OCI-LY7 (cell line): ENCODE measurements at regions not wholly inside any gene's neighbourhood (a gene's known extent, or its start where the extent isn't known, plus 50 kb on each side); places are given as distances from the start of the nearest gene placed in this dataset.

Experiments
- BruUV-seq: library from RNA; stranded (reverse); fragments of 400-500 nt; replicated peaks from 2 replicates; lab custom pipeline; 2021; lab: Mats Ljungman, UMichigan
- CTCF ChIA-PET: fragments of 300-600 bp; sonication (Branson Sonifier 250); formaldehyde crosslinking; loops from one replicate; lab custom pipeline; 2022; ENCODE audit warnings: antibody characterized with exemption; ENCODE audit not compliant: unreplicated experiment; lab: Charles Lee
- POLR2A ChIA-PET: fragments of 300-600 bp; sonication (Branson Sonifier 250); formaldehyde crosslinking; loops from one replicate; lab custom pipeline; 2022; ENCODE audit warnings: antibody characterized with exemption; lab: Charles Lee
- DNase-seq: peaks from one replicate; pipeline ENCODE4 v3.0.0-alpha.2; 2015; ENCODE audit warnings: low spot score
- H2AFZ ChIP-seq: fragments of 200-600 bp; sonication (generic), shearing (Covaris generic); 2 replicates; pipeline ENCODE4 v1.6.1; 2014; ENCODE audit warnings: mild to moderate bottlenecking, antibody characterized with exemption, low read length, moderate library complexity
- H3K27ac ChIP-seq: fragments of 200-600 bp; sonication (generic); 2 replicates; pipeline ENCODE4 v1.5.1; 2014; ENCODE audit warnings: mixed run types, low read depth, mild to moderate bottlenecking, moderate library complexity, low read length, inconsistent platforms; ENCODE audit not compliant: poor library complexity, severe bottlenecking
- H3K36me3 ChIP-seq: fragments of 200-600 bp; sonication (generic); 2 replicates; pipeline ENCODE4 v1.6.1; 2014; ENCODE audit warnings: mild to moderate bottlenecking, antibody characterized with exemption, low read length, moderate library complexity, mixed read lengths; ENCODE audit not compliant: insufficient read depth
- H3K4me1 ChIP-seq: fragments of 200-600 bp; sonication (generic); 2 replicates; pipeline ENCODE4 v1.5.1; 2014; ENCODE audit warnings: mild to moderate bottlenecking, low read length; ENCODE audit not compliant: insufficient read depth, poor library complexity, severe bottlenecking
- H3K4me2 ChIP-seq: fragments of 200-600 bp; sonication (generic); 2 replicates; pipeline ENCODE4 v1.6.1; 2014; ENCODE audit warnings: mild to moderate bottlenecking, low read length
- H3K4me3 ChIP-seq: fragments of 200-600 bp; sonication (generic); 2 replicates; pipeline ENCODE4 v1.5.1; 2014; ENCODE audit warnings: mild to moderate bottlenecking, low read depth, low read length; ENCODE audit not compliant: poor library complexity, severe bottlenecking
- H3K79me2 ChIP-seq: fragments of 200-600 bp; sonication (generic); 2 replicates; pipeline ENCODE4 v1.6.1; 2016; ENCODE audit warnings: low read depth, mild to moderate bottlenecking, low read length, moderate library complexity, mixed read lengths; ENCODE audit not compliant: insufficient read depth
- H3K9me2 ChIP-seq: fragments of 200-600 bp; sonication (generic); 2 replicates; pipeline ENCODE4 v1.6.1; 2016; ENCODE audit warnings: mild to moderate bottlenecking, low read length, mixed read lengths; ENCODE audit not compliant: insufficient read depth
- H3K9me3 ChIP-seq: fragments of 200-600 bp; sonication (generic); 2 replicates; pipeline ENCODE4 v1.6.1; 2014; ENCODE audit warnings: mild to moderate bottlenecking, mixed run types, low read length, mixed read lengths
- H4K20me1 ChIP-seq: fragments of 200-600 bp; sonication (generic); 2 replicates; pipeline ENCODE4 v1.6.1; 2014; ENCODE audit warnings: mild to moderate bottlenecking, antibody characterized with exemption, low read length, moderate library complexity, mixed read lengths; ENCODE audit not compliant: insufficient read depth
- EZH2phosphoT487 ChIP-seq: fragments of 200-600 bp; sonication (generic); IDR thresholded peaks from 2 replicates; pipeline ENCODE4 v1.6.1; 2018; ENCODE audit warnings: low read depth, borderline replicate concordance, mild to moderate bottlenecking, mixed run types, antibody characterized with exemption, low read length, moderate library complexity, mixed read lengths
- intact Hi-C: fragments of 100-400 bp; cut with micrococcal nuclease; formaldehyde crosslinking; loops from one replicate; pipeline ENCODE4 v1.10.0; 2022; ENCODE audit not compliant: unreplicated experiment
- TF ChIP-seq, protein P1 (sequence below): fragments of 200-600 bp; sonication (generic); conservative IDR thresholded peaks from 2 replicates; pipeline ENCODE4 v1.5.1; 2014; ENCODE audit warnings: mild to moderate bottlenecking, antibody characterized with exemption, low read length, moderate library complexity, mixed read lengths

DNA sequence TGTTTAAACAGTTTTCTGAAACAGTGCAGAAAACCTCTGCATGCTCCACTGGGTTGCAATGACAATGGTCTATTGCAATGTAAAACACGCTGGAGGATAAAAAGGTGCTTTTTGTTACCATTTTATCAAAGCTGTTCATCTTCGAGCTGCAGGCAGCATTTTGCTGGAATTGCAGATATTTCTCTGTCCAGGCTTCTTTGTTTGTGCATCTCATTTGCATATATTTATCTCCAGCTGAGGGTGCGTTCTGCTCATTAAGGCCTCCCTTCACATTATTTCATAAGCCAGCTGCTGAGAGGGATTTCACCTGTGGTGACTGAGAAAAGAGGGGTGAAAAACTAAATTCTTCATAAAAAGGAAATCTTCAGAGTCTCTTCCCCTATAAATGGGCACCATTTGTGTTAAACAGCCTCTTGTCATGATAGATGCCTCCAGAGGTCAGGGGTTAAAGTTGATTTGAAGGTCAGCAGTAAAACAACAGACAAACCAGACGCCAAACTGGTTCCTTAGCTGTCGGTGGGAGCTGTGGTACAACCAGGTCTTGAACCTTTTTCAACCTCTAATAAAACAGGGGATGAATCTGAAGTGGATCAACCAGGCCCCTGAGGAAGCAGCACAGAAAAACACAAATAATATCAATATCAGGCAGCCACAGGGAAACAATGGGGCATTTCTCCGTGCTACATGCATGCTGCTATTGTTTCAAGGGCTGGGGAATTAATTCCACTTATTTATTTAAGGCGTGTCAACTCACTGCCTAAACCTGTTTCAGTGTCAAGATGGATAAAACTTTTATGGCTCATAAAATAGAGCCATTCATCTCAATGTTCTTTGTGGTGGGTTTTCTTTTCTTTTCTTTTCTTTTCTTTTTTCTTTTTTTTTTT, 265.1 kb downstream of the MEIS1 start:
- POLR2A ChIA-PET = interaction anchor here (1.4 kb wide), 1 partner anchor 11 kb away, joined by 4 read pairs; no protein-coding TSS in a partner anchor
- CTCF ChIA-PET = no interaction called here
- no peak overlapping the region for H3K27ac ChIP-seq

DNA sequence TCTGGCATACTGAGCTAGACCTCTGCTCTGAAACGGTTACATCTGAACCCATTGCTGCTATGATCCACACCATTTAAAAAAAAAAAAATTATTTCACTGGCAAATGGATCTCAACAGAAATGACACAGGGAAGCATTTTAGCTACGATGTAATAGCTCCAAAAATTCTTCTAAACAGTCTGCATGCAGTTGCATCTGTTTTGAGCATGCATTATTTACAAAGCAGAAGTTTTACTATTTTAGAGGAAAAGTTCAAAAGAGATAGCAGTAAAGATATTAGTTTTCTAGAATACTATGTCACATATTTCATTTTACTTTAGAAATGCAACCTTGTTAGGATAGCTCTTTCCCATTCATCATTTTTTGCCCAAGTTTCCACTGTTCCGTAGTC, 265.7 kb downstream of the MEIS1 start:
- no peak overlapping the region for H3K27ac ChIP-seq
- no peak overlapping the region for H3K4me2 ChIP-seq
- TF ChIP-seq, protein P1, sequence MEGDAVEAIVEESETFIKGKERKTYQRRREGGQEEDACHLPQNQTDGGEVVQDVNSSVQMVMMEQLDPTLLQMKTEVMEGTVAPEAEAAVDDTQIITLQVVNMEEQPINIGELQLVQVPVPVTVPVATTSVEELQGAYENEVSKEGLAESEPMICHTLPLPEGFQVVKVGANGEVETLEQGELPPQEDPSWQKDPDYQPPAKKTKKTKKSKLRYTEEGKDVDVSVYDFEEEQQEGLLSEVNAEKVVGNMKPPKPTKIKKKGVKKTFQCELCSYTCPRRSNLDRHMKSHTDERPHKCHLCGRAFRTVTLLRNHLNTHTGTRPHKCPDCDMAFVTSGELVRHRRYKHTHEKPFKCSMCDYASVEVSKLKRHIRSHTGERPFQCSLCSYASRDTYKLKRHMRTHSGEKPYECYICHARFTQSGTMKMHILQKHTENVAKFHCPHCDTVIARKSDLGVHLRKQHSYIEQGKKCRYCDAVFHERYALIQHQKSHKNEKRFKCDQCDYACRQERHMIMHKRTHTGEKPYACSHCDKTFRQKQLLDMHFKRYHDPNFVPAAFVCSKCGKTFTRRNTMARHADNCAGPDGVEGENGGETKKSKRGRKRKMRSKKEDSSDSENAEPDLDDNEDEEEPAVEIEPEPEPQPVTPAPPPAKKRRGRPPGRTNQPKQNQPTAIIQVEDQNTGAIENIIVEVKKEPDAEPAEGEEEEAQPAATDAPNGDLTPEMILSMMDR = no peak
- TF ChIP-seq EZH2phosphoT487 = no peak
- H3K9me3 ChIP-seq = no peaks in the 10 kb centered on the region
- no peaks in the 10 kb centered on the region for H3K79me2 ChIP-seq
- intact Hi-C loops = no loop called here
- H3K4me3 ChIP-seq = no peak overlapping the region
- ChIA-PET POLR2A (interaction anchor here (0.7 kb wide), 1 partner anchor 92 kb away, joined by 3 read pairs; no protein-coding TSS in a partner anchor), CTCF (no interaction called here)
- no peaks in the 10 kb centered on the region for H4K20me1 ChIP-seq
- DNase-seq = no peak
- no peaks in the 10 kb centered on the region for H3K4me1 ChIP-seq
- no TSS peak for BruUV-seq
- no peaks in the 10 kb centered on the region for H3K9me2 ChIP-seq
- no peak overlapping the region for H2AFZ ChIP-seq
- H3K36me3 ChIP-seq = no peaks in the 10 kb centered on the region

More for the DNA sequence above, 265.1 kb downstream of the MEIS1 start:
- no peaks in the 10 kb centered on the region for H3K36me3 ChIP-seq
- intact Hi-C loops = no loop called here
- H3K9me3 ChIP-seq = no peaks in the 10 kb centered on the region
- H3K9me2 ChIP-seq = no peaks in the 10 kb centered on the region
- no peak overlapping the region for H3K4me2 ChIP-seq
- H2AFZ ChIP-seq = no peak overlapping the region
- TF ChIP-seq, protein P1 = no peak
- no peak for TF ChIP-seq EZH2phosphoT487
- H3K79me2 ChIP-seq = no peaks in the 10 kb centered on the region
- no peaks in the 10 kb centered on the region for H4K20me1 ChIP-seq
- no peak overlapping the region for H3K4me3 ChIP-seq
- no peak for DNase-seq
- BruUV-seq = no TSS peak
- H3K4me1 ChIP-seq = no peaks in the 10 kb centered on the region

DNA sequence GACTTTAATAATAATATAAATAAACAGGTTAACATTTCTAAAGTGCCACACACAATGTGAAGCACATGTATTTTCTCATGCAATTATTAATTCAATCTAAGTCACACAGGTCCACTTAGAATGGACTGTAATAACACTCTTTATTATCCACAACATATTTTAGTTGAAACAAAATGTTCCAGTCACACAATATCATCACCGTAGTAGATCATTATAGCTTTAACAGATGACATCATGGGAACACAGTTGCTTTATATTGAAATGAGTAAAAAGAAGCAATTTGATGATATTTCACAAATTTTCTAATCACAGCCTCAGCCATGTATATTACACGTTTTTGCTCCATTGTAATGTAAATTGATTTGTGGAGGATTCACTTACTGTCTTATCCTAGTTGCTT, 266.3 kb downstream of the MEIS1 start:
- DNase-seq = no peak
- H3K27ac ChIP-seq = no peak overlapping the region
- no TSS peak for BruUV-seq
- TF ChIP-seq, protein P1 = no peak
- no peak for TF ChIP-seq EZH2phosphoT487
- POLR2A ChIA-PET = interaction anchor here (0.7 kb wide), 1 partner anchor 91 kb away, joined by 3 read pairs; no protein-coding TSS in a partner anchor
- no peaks in the 10 kb centered on the region for H4K20me1 ChIP-seq
- H3K9me2 ChIP-seq = no peaks in the 10 kb centered on the region
- no peaks in the 10 kb centered on the region for H3K79me2 ChIP-seq
- no peak overlapping the region for H3K4me3 ChIP-seq
- H3K36me3 ChIP-seq = no peaks in the 10 kb centered on the region
- H3K4me1 ChIP-seq = no peaks in the 10 kb centered on the region
- no peak overlapping the region for H3K4me2 ChIP-seq
- CTCF ChIA-PET = no interaction called here
- intact Hi-C loops = no loop called here
- no peaks in the 10 kb centered on the region for H3K9me3 ChIP-seq
- H2AFZ ChIP-seq = no peak overlapping the region
